Endothelial cell of umbilical vein (primary cell): ENCODE measurements at regions not wholly inside any gene's neighbourhood (a gene's known extent, or its start where the extent isn't known, plus 50 kb on each side); places are given as distances from the start of the nearest gene placed in this dataset.

Source experiments
- CTCF ChIP-seq, 2 donors: IDR thresholded peaks; 1 replicate in 1 of 2; 2 replicates in 1 of 2; pipeline ENCODE4 v1.5.1; 2011; ENCODE audit warnings: low read length in 2 of 2, mild to moderate bottlenecking in 2 of 2, moderate library complexity in 2 of 2, control low read depth in 1 of 2, inconsistent platforms in 1 of 2, low read depth in 1 of 2; ENCODE audit not compliant: insufficient read depth in 1 of 2; ENCODE audit errors: extremely low read depth in 1 of 2
- EZH2 ChIP-seq: IDR thresholded peaks from 2 replicates; pipeline ENCODE4 v1.6.1; 2012; ENCODE audit warnings: borderline replicate concordance, low read depth, mild to moderate bottlenecking, moderate library complexity, low read length, inconsistent platforms; ENCODE audit not compliant: severe bottlenecking
- JUN ChIP-seq: IDR thresholded peaks from 2 replicates; pipeline ENCODE4 v1.6.1; 2011; ENCODE audit warnings: borderline replicate concordance, low read depth; ENCODE audit not compliant: insufficient read length, insufficient read depth
- MAX ChIP-seq: IDR thresholded peaks from 2 replicates; pipeline ENCODE4 v1.6.1; 2011; ENCODE audit not compliant: insufficient read depth, insufficient read length
- POLR2A ChIP-seq: IDR thresholded peaks from 2 replicates; pipeline ENCODE4 v1.6.1; 2012; ENCODE audit warnings: low read depth, mild to moderate bottlenecking, control low read depth, low read length
- POLR2AphosphoS5 ChIP-seq: IDR thresholded peaks from 2 replicates; pipeline ENCODE4 v1.6.1; 2012; ENCODE audit warnings: low read depth, mild to moderate bottlenecking, control low read depth, low read length, moderate library complexity; ENCODE audit not compliant: insufficient read depth

GRCh38 chrX:149312097-149312496 is 193.0 kb downstream of the IDS start:
- TF ChIP-seq CTCF (IDR thresholded peaks at IDR 0.05; ENCODE audit: extremely low read depth in 1 of 2, insufficient read depth in 1 of 2, low read depth in 1 of 2, low read length in 2 of 2) = no peak
- TF ChIP-seq POLR2AphosphoS5 = no peak
- TF ChIP-seq POLR2A = no peak
- TF ChIP-seq EZH2 = no peak
- TF ChIP-seq MAX = no peak
- TF ChIP-seq JUN = no peak
